Retinal pigment epithelial cell (primary cell): ENCODE measurements at regions not wholly inside any gene's neighbourhood (a gene's known extent, or its start where the extent isn't known, plus 50 kb on each side); places are given as distances from the start of the nearest gene placed in this dataset.

ENCODE experiments used
- DNase-seq: peaks from one replicate; pipeline ENCODE4 v3.0.0-alpha.2; 2010; ENCODE audit warnings: low read depth
- H3K4me3 ChIP-seq: 2 replicates; pipeline ENCODE4 v1.5.1; 2011; ENCODE audit warnings: mild to moderate bottlenecking, low read length, control low read depth, moderate library complexity
- CTCF ChIP-seq: conservative IDR thresholded peaks from 2 replicates; pipeline ENCODE4 v1.5.1; 2011; ENCODE audit warnings: low read depth, low read length, control low read depth, inconsistent platforms

- TF ChIP-seq CTCF: no peak
- no peak for DNase-seq
- no peak overlapping the region for H3K4me3 ChIP-seq
These were observed 476.2 kb upstream of the RASGRP1 start for GRCh38 chr15:39040861-39041260.

DNA sequence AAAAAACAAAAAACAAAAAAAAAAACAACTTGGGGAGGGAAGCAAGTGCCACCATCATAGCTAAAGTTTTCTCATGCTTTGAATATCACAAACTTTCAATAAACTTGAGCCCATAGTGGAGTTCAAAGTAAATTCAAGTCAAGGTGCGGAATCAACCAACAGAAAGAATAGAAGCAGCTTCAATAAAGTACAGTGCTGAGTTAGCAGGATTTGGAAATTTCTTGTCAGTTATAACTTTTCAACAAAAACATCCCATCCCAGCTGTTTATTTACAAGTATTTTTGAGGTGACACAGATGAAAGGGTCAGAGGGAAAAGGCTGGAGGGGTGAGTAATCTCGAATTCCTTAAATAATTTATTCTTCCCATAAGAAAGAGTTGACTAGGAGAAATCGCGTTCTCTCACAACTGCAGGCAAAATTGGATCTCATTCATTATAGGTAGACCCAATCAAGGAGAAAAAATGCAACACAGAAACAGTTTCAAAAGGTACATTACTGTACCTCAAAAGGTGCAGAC lies 477.4 kb upstream of the RASGRP1 start:
- TF ChIP-seq CTCF: no peak
- H3K4me3 ChIP-seq: no peak overlapping the region
- no peak for DNase-seq

DNA sequence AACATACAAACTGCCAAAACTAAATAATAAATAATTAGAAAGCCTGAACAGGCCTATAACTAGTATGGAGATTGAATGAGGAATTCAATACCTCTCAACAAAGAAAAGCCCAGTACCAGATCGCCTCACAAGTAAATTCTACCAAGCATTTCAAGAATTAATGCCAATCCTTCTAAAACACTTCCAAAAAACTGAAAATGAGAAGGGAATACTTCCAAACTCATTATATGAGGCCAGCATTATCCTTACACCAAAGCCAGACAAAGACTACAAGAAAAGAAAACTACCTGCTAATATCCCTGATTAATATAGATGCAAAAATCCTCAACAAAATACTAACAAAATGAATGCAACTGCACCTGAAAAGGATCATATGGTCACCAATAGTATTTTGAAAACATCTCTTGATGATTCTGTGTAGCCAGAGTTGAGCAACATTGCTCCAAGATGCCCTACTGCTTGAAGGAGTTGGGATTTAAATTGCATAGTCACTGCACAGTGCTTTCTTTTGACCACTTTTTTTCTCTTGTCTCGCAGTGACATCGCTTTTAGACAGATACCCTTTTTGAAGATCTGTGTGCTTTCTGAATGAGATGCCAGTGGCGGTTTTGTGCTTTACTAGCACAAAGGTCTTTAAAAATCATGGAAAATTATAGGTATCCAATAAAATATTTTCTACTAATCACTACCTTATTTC lies 487.2 kb upstream of the RASGRP1 start:
- no peak for TF ChIP-seq CTCF
- DNase-seq: no peak
- no peak overlapping the region for H3K4me3 ChIP-seq

DNA sequence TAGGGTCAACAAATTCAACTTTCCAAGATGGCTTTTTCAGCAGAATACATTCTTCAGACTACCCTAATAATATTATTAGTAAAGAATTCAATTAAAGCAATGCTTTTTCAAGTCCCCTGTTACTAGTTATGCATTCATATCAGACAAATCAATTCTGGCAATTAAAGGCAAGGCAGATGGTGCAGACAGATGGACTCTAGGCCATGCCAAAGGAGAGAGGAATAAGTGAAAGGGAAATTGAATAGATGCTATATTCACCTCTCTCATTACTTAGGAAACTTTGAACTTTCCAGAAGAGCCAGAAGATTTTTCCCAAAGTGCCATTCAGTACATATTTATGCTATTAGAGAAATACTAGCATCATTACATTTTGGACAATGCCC lies 487.7 kb upstream of the RASGRP1 start:
- no peak for DNase-seq

GRCh38 chr15:39053480-39053879 lies 488.9 kb upstream of the RASGRP1 start:
- no peak overlapping the region for H3K4me3 ChIP-seq
- no peak for TF ChIP-seq CTCF
- no peak for DNase-seq

More for the DNA sequence above, 487.7 kb upstream of the RASGRP1 start:
- H3K4me3 ChIP-seq: no peak overlapping the region
- TF ChIP-seq CTCF: no peak

DNA sequence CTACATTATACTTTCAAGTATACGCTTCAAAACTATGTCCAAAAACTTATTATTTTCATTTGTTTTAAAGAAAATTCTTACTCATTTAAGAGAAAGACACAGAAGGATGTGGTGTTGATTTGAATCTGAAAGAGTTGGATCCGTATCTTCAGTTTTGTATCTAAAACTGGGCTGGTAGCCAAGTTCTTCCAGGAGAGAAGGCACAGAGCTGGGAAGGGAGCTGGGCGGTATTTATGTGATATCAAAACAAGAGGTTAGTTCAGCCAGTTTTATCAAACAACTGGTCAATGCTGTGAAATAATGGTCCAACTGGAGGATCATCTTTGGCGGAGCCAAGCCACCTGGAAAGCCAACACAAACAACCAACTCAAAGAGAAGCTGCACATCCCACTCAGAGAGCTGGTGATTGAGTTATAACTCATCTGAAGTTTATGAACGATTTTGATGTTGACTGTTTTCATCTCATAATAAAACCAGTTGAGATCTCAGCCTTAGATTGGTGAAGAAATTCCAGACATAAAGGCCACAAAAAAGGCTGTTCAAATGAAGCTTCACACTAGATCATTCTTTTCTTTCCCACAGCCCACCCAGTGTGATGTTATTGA lies 489.6 kb upstream of the RASGRP1 start:
- DNase-seq: no peak
- no peak overlapping the region for H3K4me3 ChIP-seq
- no peak for TF ChIP-seq CTCF

DNA sequence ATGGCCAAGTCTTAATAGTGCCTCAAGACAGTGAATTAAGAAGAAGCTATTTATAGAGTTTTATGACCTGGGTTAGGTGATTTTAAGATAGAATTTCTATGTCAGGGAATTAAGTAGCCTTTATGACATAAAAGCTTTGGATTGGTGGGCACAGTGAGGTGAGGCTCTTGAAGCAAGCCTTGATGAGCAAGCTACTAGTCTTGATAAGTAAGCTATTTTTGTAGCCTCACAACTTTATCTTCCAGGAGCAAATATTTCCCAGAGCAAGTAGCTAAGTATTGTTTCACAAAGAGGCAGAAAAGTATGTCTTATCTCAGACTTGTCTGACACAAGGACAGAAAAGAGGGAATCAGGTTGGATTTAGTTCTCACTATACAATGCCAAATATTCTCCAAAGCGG lies 491.7 kb upstream of the RASGRP1 start:
- no peak for TF ChIP-seq CTCF
- no peak for DNase-seq
- no peak overlapping the region for H3K4me3 ChIP-seq
